GM06990 (cell line): ENCODE measurements at regions not wholly inside any gene's neighbourhood (a gene's known extent, or its start where the extent isn't known, plus 50 kb on each side); places are given as distances from the start of the nearest gene placed in this dataset.

Experiments
- DNase-seq: peaks from one replicate; pipeline ENCODE4 v3.0.0-alpha.2; 2011; ENCODE audit not compliant: insufficient read length; ENCODE audit errors: extremely low read depth
- H3K27me3 ChIP-seq: replicated peaks from 2 replicates; pipeline ENCODE4 v1.6.0; 2011; ENCODE audit warnings: low read length; ENCODE audit not compliant: control insufficient read depth, insufficient read depth
- H3K36me3 ChIP-seq: 2 replicates; pipeline ENCODE4 v1.5.1; 2011; ENCODE audit warnings: low read length; ENCODE audit not compliant: control insufficient read depth, insufficient read depth
- H3K4me3 ChIP-seq: replicated peaks from 2 replicates; pipeline ENCODE4 v1.5.1; 2011; ENCODE audit warnings: low read depth, mild to moderate bottlenecking, control low read depth, low read length
- CTCF ChIP-seq: IDR thresholded peaks from 2 replicates; pipeline ENCODE4 v1.5.1; 2011; ENCODE audit warnings: low read length, control low read depth, mild to moderate bottlenecking, inconsistent platforms; ENCODE audit not compliant: insufficient read depth, poor library complexity, severe bottlenecking

GRCh38 chr3:177561769-177562392 is 364.6 kb upstream of the TBL1XR1 start:
- H3K27me3 ChIP-seq, result no peaks in the 10 kb centered on the region
- H3K36me3 ChIP-seq, result no peaks in the 10 kb centered on the region
- TF ChIP-seq CTCF, result no peak
- H3K4me3 ChIP-seq, result no peak overlapping the region
- no peak for DNase-seq

- Histone ChIP-seq H3K4me3 (no peak overlapping the region), H3K27me3 (no peaks in the 10 kb centered on the region), H3K36me3 (no peaks in the 10 kb centered on the region)
- DNase-seq, result no peak
- TF ChIP-seq CTCF, result no peak
Observed at GRCh38 chr3:177563243-177563780, 366.0 kb upstream of the TBL1XR1 start.

GRCh38 chr3:177563792-177564191 is 366.5 kb upstream of the TBL1XR1 start:
- H3K4me3 ChIP-seq, result no peak overlapping the region
- H3K27me3 ChIP-seq, result no peaks in the 10 kb centered on the region
- no peak for DNase-seq
- H3K36me3 ChIP-seq, result no peaks in the 10 kb centered on the region
- TF ChIP-seq CTCF, result no peak

GRCh38 chr3:177565981-177566380 is 368.7 kb upstream of the TBL1XR1 start:
- TF ChIP-seq CTCF, result no peak
- no peak for DNase-seq
- no peaks in the 10 kb centered on the region for H3K27me3 ChIP-seq
- H3K36me3 ChIP-seq, result no peaks in the 10 kb centered on the region
- no peak overlapping the region for H3K4me3 ChIP-seq

GRCh38 chr3:177567833-177568232 is 370.6 kb upstream of the TBL1XR1 start:
- no peaks in the 10 kb centered on the region for H3K27me3 ChIP-seq
- no peaks in the 10 kb centered on the region for H3K36me3 ChIP-seq
- DNase-seq, result no peak
- H3K4me3 ChIP-seq, result no peak overlapping the region
- TF ChIP-seq CTCF, result no peak

GRCh38 chr3:177569193-177569592 is 371.9 kb upstream of the TBL1XR1 start:
- H3K27me3 ChIP-seq, result no peaks in the 10 kb centered on the region
- H3K4me3 ChIP-seq, result no peak overlapping the region
- TF ChIP-seq CTCF, result no peak
- no peaks in the 10 kb centered on the region for H3K36me3 ChIP-seq
- no peak for DNase-seq
